Kidney epithelial cell (primary cell): ENCODE measurements at regions not wholly inside any gene's neighbourhood (a gene's known extent, or its start where the extent isn't known, plus 50 kb on each side); places are given as distances from the start of the nearest gene placed in this dataset.
A peak's percentile ranks its signal among the peaks of the same experiment; 100 is the strongest.

Experiments used
- DNase-seq: peaks from one replicate; pipeline ENCODE4 v3.0.0-alpha.2; 2010; ENCODE audit warnings: low read depth
- H3K27me3 ChIP-seq: 2 replicates; pipeline ENCODE4 v1.6.0; 2011; ENCODE audit warnings: low read length; ENCODE audit not compliant: control insufficient read depth, insufficient read depth
- H3K36me3 ChIP-seq: 2 replicates; pipeline ENCODE4 v1.5.1; 2011; ENCODE audit warnings: low read length; ENCODE audit not compliant: control insufficient read depth, insufficient read depth
- H3K4me3 ChIP-seq: 2 replicates; pipeline ENCODE4 v1.5.1; 2011; ENCODE audit warnings: low read depth, mild to moderate bottlenecking, control low read depth, low read length
- CTCF ChIP-seq: IDR thresholded peaks from 2 replicates; pipeline ENCODE4 v1.5.1; 2011; ENCODE audit warnings: mild to moderate bottlenecking, moderate library complexity, low read length, control low read depth, inconsistent platforms; ENCODE audit not compliant: insufficient read depth, poor library complexity, severe bottlenecking

GRCh38 chr22:46052331-46052771 is 75.4 kb upstream of the WNT7B start:
- no peak for DNase-seq
- no peak overlapping the region for H3K4me3 ChIP-seq
- TF ChIP-seq CTCF: no peak
- no peaks in the 10 kb centered on the region for H3K36me3 ChIP-seq
- H3K27me3 ChIP-seq: no peaks in the 10 kb centered on the region

GRCh38 chr22:46052801-46053562 is 76.0 kb upstream of the WNT7B start:
- H3K36me3 ChIP-seq: no peaks in the 10 kb centered on the region
- no peaks in the 10 kb centered on the region for H3K27me3 ChIP-seq
- peak overlapping the region; percentile 74 for H3K4me3 ChIP-seq
- TF ChIP-seq CTCF: no peak
- no peak for DNase-seq

- Histone ChIP-seq H3K36me3 (no peaks in the 10 kb centered on the region), H3K4me3 (peak overlapping the region; percentile 74), H3K27me3 (no peaks in the 10 kb centered on the region)
- no peak for DNase-seq
- no peak for TF ChIP-seq CTCF
These were observed 76.7 kb upstream of the WNT7B start for GRCh38 chr22:46053563-46054090.

GRCh38 chr22:46054091-46055073 is 77.4 kb upstream of the WNT7B start:
- H3K27me3 ChIP-seq: no peaks in the 10 kb centered on the region
- DNase-seq: no peak
- H3K36me3 ChIP-seq: no peaks in the 10 kb centered on the region
- TF ChIP-seq CTCF: no peak
- H3K4me3 ChIP-seq: peak overlapping the region; percentile 74

GRCh38 chr22:46055181-46055875 is 78.4 kb upstream of the WNT7B start:
- no peak for TF ChIP-seq CTCF
- no peak for DNase-seq

More at GRCh38 chr22:46055181-46055875, 78.4 kb upstream of the WNT7B start:
- no peaks in the 10 kb centered on the region for H3K27me3 ChIP-seq
- peak overlapping the region; percentile 28 for H3K4me3 ChIP-seq
- no peaks in the 10 kb centered on the region for H3K36me3 ChIP-seq
